GM12864 (cell line): ENCODE measurements at regions not wholly inside any gene's neighbourhood (a gene's known extent, or its start where the extent isn't known, plus 50 kb on each side); places are given as distances from the start of the nearest gene placed in this dataset.

ENCODE experiments used
- DNase-seq: peaks from one replicate; pipeline ENCODE4 v3.0.0-alpha.2; 2011; ENCODE audit warnings: low read depth
- H3K4me3 ChIP-seq: 2 replicates; pipeline ENCODE4 v1.5.1; 2011; ENCODE audit warnings: mild to moderate bottlenecking, low read depth, low read length, control low read depth
- TF ChIP-seq, protein P1 (sequence below): IDR thresholded peaks from 2 replicates; pipeline ENCODE4 v1.5.1; 2011; ENCODE audit warnings: low read depth, mild to moderate bottlenecking, moderate library complexity, low read length, control low read depth, inconsistent platforms; ENCODE audit errors: missing control alignments

DNA sequence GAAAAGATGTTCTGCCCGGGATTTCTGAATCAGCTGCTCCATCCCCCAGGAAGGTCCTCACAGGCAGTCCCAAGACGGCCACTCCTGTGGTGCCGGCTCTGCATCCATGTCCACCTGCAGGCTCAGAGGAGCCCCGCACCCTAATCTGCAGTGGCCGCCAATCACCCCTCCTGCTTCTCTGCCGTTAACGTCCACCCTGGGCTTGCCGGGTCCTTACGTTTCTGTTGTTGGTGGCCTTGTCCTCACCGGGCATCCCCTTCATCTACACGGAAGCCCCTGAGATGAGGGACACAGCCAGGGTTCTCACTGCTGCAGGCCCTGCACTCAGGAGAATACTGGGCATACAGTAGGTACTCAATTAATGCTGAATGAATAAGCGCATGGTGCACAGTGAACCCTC is 131.5 kb upstream of the SNTG2 start:
- H3K4me3 ChIP-seq = no peak overlapping the region
- no peak for DNase-seq
- TF ChIP-seq, protein P1, sequence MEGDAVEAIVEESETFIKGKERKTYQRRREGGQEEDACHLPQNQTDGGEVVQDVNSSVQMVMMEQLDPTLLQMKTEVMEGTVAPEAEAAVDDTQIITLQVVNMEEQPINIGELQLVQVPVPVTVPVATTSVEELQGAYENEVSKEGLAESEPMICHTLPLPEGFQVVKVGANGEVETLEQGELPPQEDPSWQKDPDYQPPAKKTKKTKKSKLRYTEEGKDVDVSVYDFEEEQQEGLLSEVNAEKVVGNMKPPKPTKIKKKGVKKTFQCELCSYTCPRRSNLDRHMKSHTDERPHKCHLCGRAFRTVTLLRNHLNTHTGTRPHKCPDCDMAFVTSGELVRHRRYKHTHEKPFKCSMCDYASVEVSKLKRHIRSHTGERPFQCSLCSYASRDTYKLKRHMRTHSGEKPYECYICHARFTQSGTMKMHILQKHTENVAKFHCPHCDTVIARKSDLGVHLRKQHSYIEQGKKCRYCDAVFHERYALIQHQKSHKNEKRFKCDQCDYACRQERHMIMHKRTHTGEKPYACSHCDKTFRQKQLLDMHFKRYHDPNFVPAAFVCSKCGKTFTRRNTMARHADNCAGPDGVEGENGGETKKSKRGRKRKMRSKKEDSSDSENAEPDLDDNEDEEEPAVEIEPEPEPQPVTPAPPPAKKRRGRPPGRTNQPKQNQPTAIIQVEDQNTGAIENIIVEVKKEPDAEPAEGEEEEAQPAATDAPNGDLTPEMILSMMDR = no peak

DNA sequence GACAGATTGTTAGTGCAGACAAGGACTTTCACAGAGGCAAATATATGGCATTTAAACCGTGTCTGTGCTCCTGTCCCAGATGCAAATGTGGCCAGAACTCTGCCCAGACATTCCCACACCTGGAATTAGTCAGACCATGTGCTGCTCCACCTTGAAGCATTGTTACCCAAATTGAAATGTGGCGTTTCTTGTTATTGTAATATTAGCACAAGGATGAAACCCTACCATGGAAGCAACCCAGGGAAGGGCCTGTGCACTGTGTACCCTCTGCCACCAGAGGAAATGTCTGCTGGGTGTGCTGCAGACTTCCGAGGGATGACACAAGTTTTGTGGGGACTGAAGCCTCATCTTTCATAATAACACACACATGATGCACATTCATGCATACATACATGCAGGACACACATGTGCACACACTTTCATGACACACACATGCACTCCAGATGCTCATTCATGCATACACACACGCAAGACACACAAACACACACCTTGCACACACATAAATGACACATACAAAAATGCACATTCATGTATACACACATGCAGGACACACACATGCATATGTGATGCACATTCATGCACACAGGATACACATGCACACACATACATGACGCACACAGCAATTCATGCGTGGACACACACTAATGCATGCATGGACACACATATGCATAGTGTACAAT is 133.2 kb upstream of the SNTG2 start:
- TF ChIP-seq, protein P1 = no peak
- H3K4me3 ChIP-seq = no peak overlapping the region
- DNase-seq = no peak

DNA sequence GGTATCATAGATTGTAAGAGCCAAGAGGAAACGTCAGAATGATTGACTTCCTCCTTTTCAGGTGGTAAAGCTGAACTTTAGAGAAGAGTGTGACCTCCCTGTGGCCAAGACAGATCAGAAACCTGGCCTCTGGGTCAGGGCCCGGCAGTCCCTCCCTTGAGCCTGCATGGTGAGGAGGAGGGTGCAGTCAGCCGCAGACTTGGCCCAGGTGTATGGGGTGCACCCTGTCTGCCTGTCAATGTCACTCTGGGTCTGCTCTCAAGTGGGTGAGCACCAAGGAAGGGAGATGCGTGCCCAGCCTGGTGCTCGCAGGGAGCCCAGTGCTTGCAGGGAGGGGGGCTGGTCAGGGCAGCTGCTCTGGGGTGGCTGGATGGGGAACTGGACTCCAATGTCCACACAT is 134.4 kb upstream of the SNTG2 start:
- TF ChIP-seq, protein P1 = no peak
- no peak for DNase-seq
- H3K4me3 ChIP-seq = no peak overlapping the region

DNA sequence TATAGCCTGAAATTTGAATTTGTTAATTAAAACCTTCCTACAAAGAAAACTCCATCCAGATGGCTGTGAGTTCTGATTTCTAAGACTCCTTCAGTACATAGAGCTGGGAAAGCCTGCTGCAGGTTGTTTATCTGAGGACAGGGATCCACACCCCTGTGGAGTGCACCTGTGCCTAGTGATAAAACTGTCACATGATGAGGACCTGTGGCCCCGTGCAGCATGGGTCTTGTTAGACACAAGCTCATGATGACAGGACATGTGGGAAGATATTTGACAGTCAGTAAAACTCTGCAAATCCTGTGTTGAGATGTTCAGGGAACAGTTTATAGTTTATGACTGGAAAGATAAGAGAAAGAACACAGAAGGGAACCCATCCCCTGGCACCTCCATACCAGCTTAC is 133.2 kb upstream of the TMEM18 start:
- TF ChIP-seq, protein P1 = no peak
- no peak for DNase-seq
- H3K4me3 ChIP-seq = no peak overlapping the region

DNA sequence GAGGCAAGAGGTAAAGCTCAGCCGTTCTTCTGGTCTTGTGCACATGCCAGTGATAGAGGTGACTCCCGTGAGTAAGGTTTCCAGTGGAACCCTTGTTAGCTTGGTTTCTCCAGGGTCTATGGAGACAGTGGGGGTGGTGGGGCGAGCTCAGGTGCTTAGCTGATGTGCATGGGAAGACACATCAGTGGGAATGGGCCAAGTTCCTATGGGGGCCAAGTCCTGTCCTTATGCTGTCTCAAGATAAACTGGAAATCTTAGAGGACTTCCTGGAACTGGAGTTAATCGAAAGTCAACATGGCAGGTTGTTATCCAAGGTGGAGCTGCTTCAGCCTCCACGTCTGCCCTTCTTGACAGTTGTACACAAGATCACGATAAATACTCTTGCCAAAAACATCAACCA is 130.1 kb upstream of the TMEM18 start:
- H3K4me3 ChIP-seq = no peak overlapping the region
- TF ChIP-seq, protein P1 = no peak
- DNase-seq = no peak

DNA sequence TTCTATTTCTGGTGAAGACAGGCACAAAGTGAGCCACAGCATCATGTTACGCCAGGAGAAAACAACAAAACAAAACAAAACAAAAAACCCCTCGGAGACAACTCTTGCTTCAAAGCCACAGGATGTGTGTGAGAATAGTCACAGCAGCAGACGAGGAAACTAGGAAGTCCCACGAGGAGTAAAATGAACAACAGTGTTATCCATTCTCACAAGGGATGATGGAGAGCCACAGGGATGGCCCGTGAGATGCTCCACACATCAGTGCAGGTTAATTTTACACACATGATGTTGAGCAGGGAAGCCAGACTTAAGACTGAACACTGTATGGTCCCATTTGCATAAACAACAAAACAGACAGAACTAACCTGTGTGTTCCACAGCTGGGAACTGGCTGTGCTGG is 128.5 kb upstream of the TMEM18 start:
- no peak for DNase-seq

More for the DNA sequence above, 128.5 kb upstream of the TMEM18 start:
- TF ChIP-seq, protein P1 = no peak
- no peak overlapping the region for H3K4me3 ChIP-seq
